Neural cell (in vitro differentiated cells): ENCODE measurements at regions not wholly inside any gene's neighbourhood (a gene's known extent, or its start where the extent isn't known, plus 50 kb on each side); places are given as distances from the start of the nearest gene placed in this dataset.

Experiments used
- H2AFZ ChIP-seq: fragments of 200-600, 300-800 bp; sonication (generic), shearing (Covaris generic); 2 replicates; pipeline ENCODE4 v1.6.0; 2014; ENCODE audit warnings: low read depth, mild to moderate bottlenecking, antibody characterized with exemption, low read length, moderate library complexity
- H3F3A ChIP-seq: fragments of 200-600 bp; shearing (Covaris generic); 2 replicates; pipeline ENCODE4 v1.6.1; 2016; ENCODE audit warnings: mild to moderate bottlenecking, moderate library complexity, mixed read lengths, antibody characterized with exemption, low read length; ENCODE audit not compliant: insufficient read depth, poor library complexity, severe bottlenecking
- H3K27ac ChIP-seq: fragments of 200-600, 300-800 bp; sonication (generic), shearing (Covaris generic); 2 replicates; pipeline ENCODE4 v1.5.1; 2014; ENCODE audit warnings: mild to moderate bottlenecking, low read length, moderate library complexity
- H3K27me3 ChIP-seq: fragments of 300-800, 200-600 bp; sonication (generic), shearing (Covaris generic); 2 replicates; pipeline ENCODE4 v1.6.0; 2014; ENCODE audit warnings: mild to moderate bottlenecking, low read depth, low read length, moderate library complexity; ENCODE audit not compliant: insufficient read depth
- H3K36me3 ChIP-seq: fragments of 300-800, 200-600 bp; sonication (generic), shearing (Covaris generic); 2 replicates; pipeline ENCODE4 v1.5.1; 2014; ENCODE audit warnings: mild to moderate bottlenecking, antibody characterized with exemption, low read length, moderate library complexity; ENCODE audit not compliant: insufficient read depth
- H3K4me2 ChIP-seq: fragments of 300-800, 200-600 bp; sonication (generic), shearing (Covaris generic); 2 replicates; pipeline ENCODE4 v1.6.0; 2014; ENCODE audit warnings: mild to moderate bottlenecking, low read length
- H3K4me3 ChIP-seq: fragments of 300-800, 200-600 bp; sonication (generic), shearing (Covaris generic); 2 replicates; pipeline ENCODE4 v1.5.1; 2014; ENCODE audit warnings: mild to moderate bottlenecking, low read length, moderate library complexity
- H3K79me2 ChIP-seq: fragments of 200-600 bp; shearing (Covaris generic); replicated peaks from 2 replicates; pipeline ENCODE4 v1.6.0; 2014; ENCODE audit warnings: mild to moderate bottlenecking, low read length, moderate library complexity; ENCODE audit not compliant: insufficient read depth
- H3K9ac ChIP-seq: fragments of 300-800, 200-600 bp; sonication (generic), shearing (Covaris generic); 2 replicates; pipeline ENCODE4 v1.6.1; 2016; ENCODE audit warnings: mild to moderate bottlenecking, low read length, mixed read lengths
- H3K9me2 ChIP-seq: fragments of 200-600 bp; shearing (Covaris generic); 2 replicates; pipeline ENCODE4 v1.6.1; 2016; ENCODE audit warnings: mild to moderate bottlenecking, low read length, mixed read lengths; ENCODE audit not compliant: insufficient read depth
- H3K9me3 ChIP-seq: fragments of 200-600, 300-800 bp; sonication (generic), shearing (Covaris generic); 2 replicates; pipeline ENCODE4 v1.6.1; 2016; ENCODE audit warnings: mild to moderate bottlenecking, mixed run types, low read length, moderate library complexity, mixed read lengths
- H4K20me1 ChIP-seq: fragments of 200-600 bp; shearing (Covaris generic); 2 replicates; pipeline ENCODE4 v1.6.1; 2016; ENCODE audit warnings: mild to moderate bottlenecking, mixed run types; ENCODE audit not compliant: insufficient read depth
- EP300 ChIP-seq: fragments of 450-650 bp; conservative IDR thresholded peaks from 2 replicates; pipeline ENCODE4 v1.6.1; 2014; ENCODE audit warnings: antibody characterized with exemption, mild to moderate bottlenecking, moderate library complexity; ENCODE audit not compliant: poor library complexity, severe bottlenecking
- EZH2 ChIP-seq: fragments of 200-600, 300-800 bp; shearing (Covaris generic), sonication (generic); IDR thresholded peaks from 2 replicates; pipeline ENCODE4 v1.6.1; 2014; ENCODE audit warnings: antibody characterized with exemption, low read length, borderline replicate concordance, mild to moderate bottlenecking; ENCODE audit not compliant: insufficient read depth, poor library complexity, severe bottlenecking
- MXI1 ChIP-seq: fragments of 450-650 bp; conservative IDR thresholded peaks from 2 replicates; pipeline ENCODE4 v1.6.1; 2014; ENCODE audit warnings: antibody characterized with exemption, mild to moderate bottlenecking; ENCODE audit not compliant: poor library complexity, severe bottlenecking
- RAD21 ChIP-seq: fragments of 450-650 bp; conservative IDR thresholded peaks from 2 replicates; pipeline ENCODE4 v1.6.1; 2014; ENCODE audit warnings: antibody characterized with exemption, mild to moderate bottlenecking, moderate library complexity
- SMC3 ChIP-seq: fragments of 450-650 bp; conservative IDR thresholded peaks from 2 replicates; pipeline ENCODE4 v1.6.1; 2014; ENCODE audit warnings: antibody characterized with exemption, mild to moderate bottlenecking, moderate library complexity; ENCODE audit not compliant: poor library complexity
- TAF1 ChIP-seq: IDR thresholded peaks from 2 replicates; pipeline ENCODE4 v1.6.1; 2012; ENCODE audit warnings: low read depth
- TF ChIP-seq, protein P1 (sequence below): fragments of 450-650 bp; IDR thresholded peaks from 2 replicates; pipeline ENCODE4 v1.5.1; 2014; ENCODE audit warnings: antibody characterized with exemption, mild to moderate bottlenecking, moderate library complexity; ENCODE audit not compliant: poor library complexity, severe bottlenecking
- TF ChIP-seq, protein P2 (sequence below): IDR thresholded peaks from 2 replicates; pipeline ENCODE4 v1.6.1; 2012; ENCODE audit warnings: borderline replicate concordance

DNA sequence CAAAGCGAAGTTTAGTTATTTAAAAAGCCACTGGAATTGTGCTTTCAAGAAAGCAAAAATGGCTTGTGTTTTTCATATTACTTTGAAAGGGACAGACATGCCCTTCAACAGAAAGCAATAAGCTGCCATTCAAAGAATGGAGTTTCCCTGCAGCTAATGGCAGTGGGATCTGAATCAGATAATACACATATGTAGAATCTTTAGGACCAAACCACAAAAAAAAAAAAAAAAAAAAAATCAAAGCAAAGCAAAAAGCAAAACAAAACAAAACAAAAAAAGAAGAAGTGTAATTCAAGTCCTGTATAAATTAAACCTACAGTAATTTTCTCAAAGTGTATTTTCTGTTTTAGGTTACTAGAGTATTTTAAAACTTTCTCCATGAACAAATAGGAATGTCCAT is 63.6 kb upstream of the ZNF217 start:
- no peaks in the 10 kb centered on the region for H3K79me2 ChIP-seq
- no peaks in the 10 kb centered on the region for H3F3A ChIP-seq
- H2AFZ ChIP-seq, result no peak overlapping the region
- no peak overlapping the region for H3K4me3 ChIP-seq
- H3K9me2 ChIP-seq, result no peaks in the 10 kb centered on the region
- H3K9me3 ChIP-seq, result no peaks in the 10 kb centered on the region
- no peaks in the 10 kb centered on the region for H3K27me3 ChIP-seq
- H4K20me1 ChIP-seq, result no peaks in the 10 kb centered on the region
- H3K27ac ChIP-seq, result no peak overlapping the region
- no peak overlapping the region for H3K9ac ChIP-seq
- no peak overlapping the region for H3K4me2 ChIP-seq
- TF ChIP-seq SMC3 (no peak), TAF1 (no peak), EP300 (no peak)
- TF ChIP-seq, protein P1, sequence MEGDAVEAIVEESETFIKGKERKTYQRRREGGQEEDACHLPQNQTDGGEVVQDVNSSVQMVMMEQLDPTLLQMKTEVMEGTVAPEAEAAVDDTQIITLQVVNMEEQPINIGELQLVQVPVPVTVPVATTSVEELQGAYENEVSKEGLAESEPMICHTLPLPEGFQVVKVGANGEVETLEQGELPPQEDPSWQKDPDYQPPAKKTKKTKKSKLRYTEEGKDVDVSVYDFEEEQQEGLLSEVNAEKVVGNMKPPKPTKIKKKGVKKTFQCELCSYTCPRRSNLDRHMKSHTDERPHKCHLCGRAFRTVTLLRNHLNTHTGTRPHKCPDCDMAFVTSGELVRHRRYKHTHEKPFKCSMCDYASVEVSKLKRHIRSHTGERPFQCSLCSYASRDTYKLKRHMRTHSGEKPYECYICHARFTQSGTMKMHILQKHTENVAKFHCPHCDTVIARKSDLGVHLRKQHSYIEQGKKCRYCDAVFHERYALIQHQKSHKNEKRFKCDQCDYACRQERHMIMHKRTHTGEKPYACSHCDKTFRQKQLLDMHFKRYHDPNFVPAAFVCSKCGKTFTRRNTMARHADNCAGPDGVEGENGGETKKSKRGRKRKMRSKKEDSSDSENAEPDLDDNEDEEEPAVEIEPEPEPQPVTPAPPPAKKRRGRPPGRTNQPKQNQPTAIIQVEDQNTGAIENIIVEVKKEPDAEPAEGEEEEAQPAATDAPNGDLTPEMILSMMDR, result no peak
- no peaks in the 10 kb centered on the region for H3K36me3 ChIP-seq

DNA sequence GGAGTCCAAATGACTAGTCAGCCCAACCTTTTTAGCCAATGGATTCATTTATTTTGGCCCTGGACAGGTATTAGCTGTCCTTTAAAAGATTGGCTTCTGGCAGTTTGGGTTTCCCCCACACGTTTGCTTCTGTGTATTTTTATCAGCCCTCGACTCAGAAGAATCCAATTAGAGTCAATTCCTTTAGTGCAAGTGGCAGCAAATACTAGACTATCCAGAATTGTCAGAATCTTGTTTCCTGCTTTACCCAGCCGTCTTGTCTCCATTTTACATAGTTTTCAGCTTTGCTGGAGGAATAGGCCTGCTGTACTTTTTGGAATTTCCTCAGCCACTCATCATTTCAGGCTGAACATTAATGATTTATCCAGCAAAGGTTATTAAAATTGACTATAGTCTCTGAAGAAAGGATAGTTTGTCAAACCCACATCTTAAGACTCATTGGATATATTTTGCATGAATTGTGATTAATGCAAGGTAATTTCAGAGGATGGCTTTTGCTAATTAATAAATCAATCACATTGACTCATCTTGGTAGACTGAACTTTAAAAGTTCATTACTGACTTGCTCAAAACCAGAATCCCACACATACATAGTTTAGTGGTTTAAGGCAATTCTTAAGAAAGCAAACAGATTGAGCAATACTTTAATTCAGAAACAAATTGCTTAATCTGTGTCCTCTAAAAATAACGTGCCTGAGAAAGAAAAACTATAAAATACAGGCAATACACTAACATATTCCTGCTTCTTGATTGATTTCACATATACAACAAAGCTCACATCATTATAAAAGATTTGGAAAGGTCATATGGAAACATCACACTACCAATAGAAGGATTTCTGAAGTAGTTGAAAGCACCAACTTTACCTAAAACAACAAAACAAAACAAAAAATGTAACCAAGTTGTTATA is 62.9 kb upstream of the ZNF217 start:
- H3K27me3 ChIP-seq, result no peaks in the 10 kb centered on the region
- H3K4me3 ChIP-seq, result no peak overlapping the region
- no peaks in the 10 kb centered on the region for H3K9me3 ChIP-seq
- no peaks in the 10 kb centered on the region for H3F3A ChIP-seq
- no peaks in the 10 kb centered on the region for H3K79me2 ChIP-seq
- no peaks in the 10 kb centered on the region for H3K36me3 ChIP-seq
- no peaks in the 10 kb centered on the region for H3K9me2 ChIP-seq
- H3K9ac ChIP-seq, result no peak overlapping the region
- no peak overlapping the region for H3K4me2 ChIP-seq
- H3K27ac ChIP-seq, result no peak overlapping the region
- H2AFZ ChIP-seq, result no peak overlapping the region
- TF ChIP-seq, protein P1, result no peak
- TF ChIP-seq EZH2 (no peak), EP300 (no peak), MXI1 (no peak), SMC3 (no peak), RAD21 (no peak), TAF1 (no peak)
- TF ChIP-seq, protein P2, sequence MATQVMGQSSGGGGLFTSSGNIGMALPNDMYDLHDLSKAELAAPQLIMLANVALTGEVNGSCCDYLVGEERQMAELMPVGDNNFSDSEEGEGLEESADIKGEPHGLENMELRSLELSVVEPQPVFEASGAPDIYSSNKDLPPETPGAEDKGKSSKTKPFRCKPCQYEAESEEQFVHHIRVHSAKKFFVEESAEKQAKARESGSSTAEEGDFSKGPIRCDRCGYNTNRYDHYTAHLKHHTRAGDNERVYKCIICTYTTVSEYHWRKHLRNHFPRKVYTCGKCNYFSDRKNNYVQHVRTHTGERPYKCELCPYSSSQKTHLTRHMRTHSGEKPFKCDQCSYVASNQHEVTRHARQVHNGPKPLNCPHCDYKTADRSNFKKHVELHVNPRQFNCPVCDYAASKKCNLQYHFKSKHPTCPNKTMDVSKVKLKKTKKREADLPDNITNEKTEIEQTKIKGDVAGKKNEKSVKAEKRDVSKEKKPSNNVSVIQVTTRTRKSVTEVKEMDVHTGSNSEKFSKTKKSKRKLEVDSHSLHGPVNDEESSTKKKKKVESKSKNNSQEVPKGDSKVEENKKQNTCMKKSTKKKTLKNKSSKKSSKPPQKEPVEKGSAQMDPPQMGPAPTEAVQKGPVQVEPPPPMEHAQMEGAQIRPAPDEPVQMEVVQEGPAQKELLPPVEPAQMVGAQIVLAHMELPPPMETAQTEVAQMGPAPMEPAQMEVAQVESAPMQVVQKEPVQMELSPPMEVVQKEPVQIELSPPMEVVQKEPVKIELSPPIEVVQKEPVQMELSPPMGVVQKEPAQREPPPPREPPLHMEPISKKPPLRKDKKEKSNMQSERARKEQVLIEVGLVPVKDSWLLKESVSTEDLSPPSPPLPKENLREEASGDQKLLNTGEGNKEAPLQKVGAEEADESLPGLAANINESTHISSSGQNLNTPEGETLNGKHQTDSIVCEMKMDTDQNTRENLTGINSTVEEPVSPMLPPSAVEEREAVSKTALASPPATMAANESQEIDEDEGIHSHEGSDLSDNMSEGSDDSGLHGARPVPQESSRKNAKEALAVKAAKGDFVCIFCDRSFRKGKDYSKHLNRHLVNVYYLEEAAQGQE, result no peak
- H4K20me1 ChIP-seq, result no peaks in the 10 kb centered on the region
